OCI-LY7 (cell line): ENCODE measurements at regions not wholly inside any gene's neighbourhood (a gene's known extent, or its start where the extent isn't known, plus 50 kb on each side); places are given as distances from the start of the nearest gene placed in this dataset.

Experiments
- BruUV-seq: library from RNA; stranded (reverse); fragments of 400-500 nt; replicated peaks from 2 replicates; lab custom pipeline; 2021; lab: Mats Ljungman, UMichigan
- CTCF ChIA-PET: fragments of 300-600 bp; sonication (Branson Sonifier 250); formaldehyde crosslinking; loops from one replicate; lab custom pipeline; 2022; ENCODE audit warnings: antibody characterized with exemption; ENCODE audit not compliant: unreplicated experiment; lab: Charles Lee
- POLR2A ChIA-PET: fragments of 300-600 bp; sonication (Branson Sonifier 250); formaldehyde crosslinking; loops from one replicate; lab custom pipeline; 2022; ENCODE audit warnings: antibody characterized with exemption; lab: Charles Lee
- DNase-seq: peaks from one replicate; pipeline ENCODE4 v3.0.0-alpha.2; 2015; ENCODE audit warnings: low spot score
- H2AFZ ChIP-seq: fragments of 200-600 bp; sonication (generic), shearing (Covaris generic); 2 replicates; pipeline ENCODE4 v1.6.1; 2014; ENCODE audit warnings: mild to moderate bottlenecking, antibody characterized with exemption, low read length, moderate library complexity
- H3K27ac ChIP-seq: fragments of 200-600 bp; sonication (generic); 2 replicates; pipeline ENCODE4 v1.5.1; 2014; ENCODE audit warnings: mixed run types, low read depth, mild to moderate bottlenecking, moderate library complexity, low read length, inconsistent platforms; ENCODE audit not compliant: poor library complexity, severe bottlenecking
- H3K36me3 ChIP-seq: fragments of 200-600 bp; sonication (generic); 2 replicates; pipeline ENCODE4 v1.6.1; 2014; ENCODE audit warnings: mild to moderate bottlenecking, antibody characterized with exemption, low read length, moderate library complexity, mixed read lengths; ENCODE audit not compliant: insufficient read depth
- H3K4me1 ChIP-seq: fragments of 200-600 bp; sonication (generic); 2 replicates; pipeline ENCODE4 v1.5.1; 2014; ENCODE audit warnings: mild to moderate bottlenecking, low read length; ENCODE audit not compliant: insufficient read depth, poor library complexity, severe bottlenecking
- H3K4me2 ChIP-seq: fragments of 200-600 bp; sonication (generic); 2 replicates; pipeline ENCODE4 v1.6.1; 2014; ENCODE audit warnings: mild to moderate bottlenecking, low read length
- H3K4me3 ChIP-seq: fragments of 200-600 bp; sonication (generic); 2 replicates; pipeline ENCODE4 v1.5.1; 2014; ENCODE audit warnings: mild to moderate bottlenecking, low read depth, low read length; ENCODE audit not compliant: poor library complexity, severe bottlenecking
- H3K79me2 ChIP-seq: fragments of 200-600 bp; sonication (generic); 2 replicates; pipeline ENCODE4 v1.6.1; 2016; ENCODE audit warnings: low read depth, mild to moderate bottlenecking, low read length, moderate library complexity, mixed read lengths; ENCODE audit not compliant: insufficient read depth
- H3K9me2 ChIP-seq: fragments of 200-600 bp; sonication (generic); 2 replicates; pipeline ENCODE4 v1.6.1; 2016; ENCODE audit warnings: mild to moderate bottlenecking, low read length, mixed read lengths; ENCODE audit not compliant: insufficient read depth
- H3K9me3 ChIP-seq: fragments of 200-600 bp; sonication (generic); 2 replicates; pipeline ENCODE4 v1.6.1; 2014; ENCODE audit warnings: mild to moderate bottlenecking, mixed run types, low read length, mixed read lengths
- H4K20me1 ChIP-seq: fragments of 200-600 bp; sonication (generic); 2 replicates; pipeline ENCODE4 v1.6.1; 2014; ENCODE audit warnings: mild to moderate bottlenecking, antibody characterized with exemption, low read length, moderate library complexity, mixed read lengths; ENCODE audit not compliant: insufficient read depth
- CTCF ChIP-seq: fragments of 200-600 bp; sonication (generic); conservative IDR thresholded peaks from 2 replicates; pipeline ENCODE4 v1.5.1; 2014; ENCODE audit warnings: mild to moderate bottlenecking, antibody characterized with exemption, low read length, moderate library complexity, mixed read lengths
- EZH2phosphoT487 ChIP-seq: fragments of 200-600 bp; sonication (generic); IDR thresholded peaks from 2 replicates; pipeline ENCODE4 v1.6.1; 2018; ENCODE audit warnings: low read depth, borderline replicate concordance, mild to moderate bottlenecking, mixed run types, antibody characterized with exemption, low read length, moderate library complexity, mixed read lengths
- intact Hi-C: fragments of 100-400 bp; cut with micrococcal nuclease; formaldehyde crosslinking; loops from one replicate; pipeline ENCODE4 v1.10.0; 2022; ENCODE audit not compliant: unreplicated experiment

GRCh38 chr3:105243076-105243475 lies 123.6 kb upstream of the ALCAM start:
- Histone ChIP-seq H3K79me2 (no peaks in the 10 kb centered on the region), H3K27ac (no peak overlapping the region), H2AFZ (no peak overlapping the region), H3K9me3 (no peaks in the 10 kb centered on the region), H4K20me1 (no peaks in the 10 kb centered on the region), H3K9me2 (no peaks in the 10 kb centered on the region), H3K4me3 (no peak overlapping the region), H3K4me2 (no peak overlapping the region), H3K36me3 (no peaks in the 10 kb centered on the region), H3K4me1 (no peaks in the 10 kb centered on the region)
- no TSS peak for BruUV-seq
- intact Hi-C loops = no loop called here
- TF ChIP-seq EZH2phosphoT487 = no peak
- no peak for TF ChIP-seq CTCF
- CTCF ChIA-PET = no interaction called here
- DNase-seq = no peak
- POLR2A ChIA-PET = no interaction called here

- no peak for TF ChIP-seq EZH2phosphoT487
- no peak for TF ChIP-seq CTCF
These were observed 120.2 kb upstream of the ALCAM start for GRCh38 chr3:105246536-105246935.

GRCh38 chr3:105253225-105253624 lies 113.5 kb upstream of the ALCAM start:
- Histone ChIP-seq H3K9me2 (no peaks in the 10 kb centered on the region), H3K27ac (no peak overlapping the region), H3K4me3 (no peak overlapping the region), H3K4me2 (no peak overlapping the region), H3K79me2 (no peaks in the 10 kb centered on the region), H3K4me1 (no peaks in the 10 kb centered on the region), H3K36me3 (no peaks in the 10 kb centered on the region), H4K20me1 (no peaks in the 10 kb centered on the region), H2AFZ (no peak overlapping the region), H3K9me3 (no peaks in the 10 kb centered on the region)
- CTCF ChIA-PET = no interaction called here
- DNase-seq = no peak
- TF ChIP-seq CTCF (no peak), EZH2phosphoT487 (no peak)
- intact Hi-C loops = no loop called here
- BruUV-seq = no TSS peak
- POLR2A ChIA-PET = interaction anchor here (0.6 kb wide), 1 partner anchor 74 kb away, joined by 3 read pairs; no protein-coding TSS in a partner anchor

More at GRCh38 chr3:105246536-105246935, 120.2 kb upstream of the ALCAM start:
- H3K4me1 ChIP-seq = no peaks in the 10 kb centered on the region
- H3K36me3 ChIP-seq = no peaks in the 10 kb centered on the region
- no peaks in the 10 kb centered on the region for H4K20me1 ChIP-seq
- no peak overlapping the region for H2AFZ ChIP-seq
- no TSS peak for BruUV-seq
- no peak overlapping the region for H3K4me3 ChIP-seq
- ChIA-PET POLR2A (no interaction called here), CTCF (no interaction called here)
- H3K9me3 ChIP-seq = no peaks in the 10 kb centered on the region
- no peak for DNase-seq
- H3K79me2 ChIP-seq = no peaks in the 10 kb centered on the region
- intact Hi-C loops = no loop called here
- no peaks in the 10 kb centered on the region for H3K9me2 ChIP-seq
- H3K27ac ChIP-seq = no peak overlapping the region
- no peak overlapping the region for H3K4me2 ChIP-seq
